Vagina (tissue), 2 donors: ENCODE measurements at regions not wholly inside any gene's neighbourhood (a gene's known extent, or its start where the extent isn't known, plus 50 kb on each side); places are given as distances from the start of the nearest gene placed in this dataset.

Experiments used
- CTCF ChIP-seq, 3 experiments: fragments of 450-650 bp in 2 of 3; fragments of 200-600 bp in 1 of 3; sonication (generic) in 1 of 3; IDR thresholded peaks; one replicate each; pipeline ENCODE4 v1.5.1; 2017 to 2019; ENCODE audit warnings: antibody characterized with exemption in 3 of 3, mild to moderate bottlenecking in 2 of 3, moderate library complexity in 2 of 3
- POLR2A ChIP-seq, 2 donors: fragments of 450-650 bp; IDR thresholded peaks; one replicate each; pipeline ENCODE4 v1.6.1; 2017; ENCODE audit warnings: antibody characterized with exemption in 2 of 2, mild to moderate bottlenecking in 2 of 2, moderate library complexity in 2 of 2
- POLR2AphosphoS5 ChIP-seq, 2 donors: sonication (generic); formaldehyde crosslinking; IDR thresholded peaks; one replicate each; pipeline ENCODE4 v1.9.0; 2017; ENCODE audit warnings: antibody characterized with exemption in 2 of 2, mild to moderate bottlenecking in 2 of 2, low read depth in 1 of 2; ENCODE audit not compliant: insufficient read depth in 1 of 2

GRCh38 chr2:136235546-136235945 lies 117.6 kb upstream of the CXCR4 start:
- TF ChIP-seq CTCF (IDR thresholded peaks at IDR 0.05) (no peak), POLR2A (IDR thresholded peaks at IDR 0.05) (no peak), POLR2AphosphoS5 (IDR thresholded peaks at IDR 0.05; ENCODE audit: insufficient read depth in 1 of 2, low read depth in 1 of 2) (no peak)
